Fibroblast of lung (primary cell): ENCODE measurements at regions not wholly inside any gene's neighbourhood (a gene's known extent, or its start where the extent isn't known, plus 50 kb on each side); places are given as distances from the start of the nearest gene placed in this dataset.
"Not testable (repeated sequence)": the region's sequence is repeated elsewhere in the genome, so short reads cannot be mapped to it uniquely, and the experiment has no call there.

ENCODE experiments used
- DNase-seq, 2 donors: peaks; one replicate each; pipeline versions ENCODE4 v3.0.0 to v3.0.0-alpha.2; 2010; ENCODE audit warnings: low read depth in 2 of 2
- H2AFZ ChIP-seq: 2 replicates; pipeline ENCODE4 v1.5.1; 2012; ENCODE audit warnings: low read length, control low read depth, inconsistent platforms
- H3K27ac ChIP-seq: 2 replicates; pipeline ENCODE4 v1.5.1; 2011; ENCODE audit warnings: low read length, control low read depth; ENCODE audit not compliant: insufficient read depth
- H3K27me3 ChIP-seq: 2 replicates; pipeline ENCODE4 v1.5.1; 2011; ENCODE audit warnings: mild to moderate bottlenecking, low read length; ENCODE audit not compliant: control insufficient read depth, insufficient read depth
- H3K36me3 ChIP-seq: 2 replicates; pipeline ENCODE4 v1.5.1; 2011; ENCODE audit warnings: low read length; ENCODE audit not compliant: control insufficient read depth, insufficient read depth
- H3K4me1 ChIP-seq: 2 replicates; pipeline ENCODE4 v1.5.1; 2011; ENCODE audit warnings: low read length; ENCODE audit not compliant: control insufficient read depth, insufficient read depth; ENCODE audit errors: extremely low read depth
- H3K4me2 ChIP-seq: 2 replicates; pipeline ENCODE4 v1.5.1; 2011; ENCODE audit warnings: low read length, control low read depth; ENCODE audit not compliant: insufficient read depth; ENCODE audit errors: extremely low read depth
- H3K4me3 ChIP-seq, 4 experiments: fragments of 200-600 bp in 1 of 4; sonication (generic) in 1 of 4; replicated peaks in 1 of 4; 2 replicates each; pipeline ENCODE4 v1.5.1; 2011 to 2016; ENCODE audit warnings: low read length in 4 of 4, low read depth in 3 of 4, mild to moderate bottlenecking in 3 of 4, control low read depth in 2 of 4, inconsistent platforms in 1 of 4, mixed read lengths in 1 of 4; ENCODE audit not compliant: insufficient read depth in 1 of 4; ENCODE audit errors: control extremely low read depth in 1 of 4
- H3K79me2 ChIP-seq: 2 replicates; pipeline ENCODE4 v1.5.1; 2012; ENCODE audit warnings: mild to moderate bottlenecking, low read length, inconsistent platforms; ENCODE audit not compliant: control insufficient read depth, insufficient read depth
- H3K9ac ChIP-seq: 2 replicates; pipeline ENCODE4 v1.5.1; 2011; ENCODE audit warnings: mild to moderate bottlenecking, low read length, control low read depth; ENCODE audit not compliant: insufficient read depth
- H3K9me3 ChIP-seq: 2 replicates; pipeline ENCODE4 v1.5.1; 2012; ENCODE audit warnings: low read depth, low read length; ENCODE audit not compliant: control insufficient read depth, insufficient read depth
- H4K20me1 ChIP-seq: 2 replicates; pipeline ENCODE4 v1.5.1; 2011; ENCODE audit warnings: low read length; ENCODE audit not compliant: control insufficient read depth, insufficient read depth; ENCODE audit errors: extremely low read depth
- CTCF ChIP-seq, 2 donors: IDR thresholded peaks in 1 of 2; conservative IDR thresholded peaks in 1 of 2; 1 replicate in 1 of 2; 2 replicates in 1 of 2; pipeline ENCODE4 v1.5.1; 2011 to 2012; ENCODE audit warnings: low read length in 2 of 2, control low read depth in 1 of 2, inconsistent platforms in 1 of 2, low read depth in 1 of 2, mild to moderate bottlenecking in 1 of 2
- EZH2 ChIP-seq: IDR thresholded peaks from 2 replicates; pipeline ENCODE4 v1.5.1; 2012; ENCODE audit warnings: low read length, control low read depth, mild to moderate bottlenecking; ENCODE audit errors: missing control alignments

DNA sequence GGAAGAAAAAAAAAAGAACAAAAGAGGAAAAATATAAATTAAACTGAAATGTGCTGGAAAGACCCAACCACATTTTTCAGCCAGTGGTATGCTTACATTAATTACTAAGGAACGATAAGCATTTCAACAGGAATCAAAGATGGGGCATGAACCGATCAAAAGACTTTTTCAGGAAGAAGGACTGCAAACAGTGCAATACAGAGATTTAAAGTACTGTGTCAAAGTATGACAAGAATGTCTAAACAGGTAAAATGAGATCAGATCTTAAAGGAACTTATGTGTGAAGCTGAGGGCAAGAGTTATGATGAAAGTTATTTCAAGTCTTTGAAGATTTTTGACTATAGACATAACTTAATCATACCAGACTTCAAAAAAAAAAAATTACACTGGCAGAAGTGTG is 1761.8 kb downstream of the SLITRK5 start:
- Histone ChIP-seq H2AFZ (no peak overlapping the region), H3K27me3 (no peaks in the 10 kb centered on the region), H3K36me3 (no peaks in the 10 kb centered on the region), H3K4me2 (no peak overlapping the region), H3K9ac (no peak overlapping the region), H3K79me2 (no peaks in the 10 kb centered on the region), H4K20me1 (no peaks in the 10 kb centered on the region), H3K4me1 (no peaks in the 10 kb centered on the region), H3K4me3 (no peak overlapping the region), H3K27ac (no peak overlapping the region), H3K9me3 (no peaks in the 10 kb centered on the region)
- TF ChIP-seq CTCF (conservative IDR thresholded peaks at IDR 0.05 in 1 of 2, IDR thresholded peaks at IDR 0.05 in 1 of 2; ENCODE audit: low read depth in 1 of 2, low read length in 2 of 2) (no peak), EZH2 (no peak)
- peak in 1 of 2 donors; percentile 4 for DNase-seq

DNA sequence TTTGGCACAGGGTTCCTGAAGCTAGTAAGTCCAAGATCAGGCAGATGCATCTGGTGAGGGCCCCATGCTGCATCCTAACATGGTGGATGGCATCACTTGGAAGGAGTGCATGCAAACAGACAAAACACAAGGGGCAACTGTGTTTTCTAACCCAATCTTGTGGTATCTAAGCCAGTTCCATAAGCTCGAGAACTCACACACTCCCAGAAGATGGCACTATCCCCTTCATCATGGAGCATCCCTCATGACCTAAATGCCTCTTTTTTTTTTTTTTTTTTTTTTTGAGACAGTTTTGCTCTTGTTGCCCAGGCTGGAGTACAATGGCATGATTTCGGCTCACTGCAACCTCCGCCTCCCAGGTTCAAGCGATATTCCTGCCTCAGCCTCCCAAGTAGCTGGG is 1763.5 kb downstream of the SLITRK5 start:
- not testable (repeated sequence) for H3K4me2 ChIP-seq, H3K36me3 ChIP-seq, H3K4me1 ChIP-seq, H3K9ac ChIP-seq, H3K9me3 ChIP-seq, H2AFZ ChIP-seq, H3K27ac ChIP-seq, H3K4me3 ChIP-seq, H4K20me1 ChIP-seq, H3K79me2 ChIP-seq, H3K27me3 ChIP-seq
- peak; percentile 18 to 26 for DNase-seq
- TF ChIP-seq CTCF (conservative IDR thresholded peaks at IDR 0.05 in 1 of 2, IDR thresholded peaks at IDR 0.05 in 1 of 2; ENCODE audit: low read depth in 1 of 2, low read length in 2 of 2), result peak in 1 of 2 donors; percentile 3

- H2AFZ ChIP-seq, result no peak overlapping the region
- TF ChIP-seq CTCF (conservative IDR thresholded peaks at IDR 0.05 in 1 of 2, IDR thresholded peaks at IDR 0.05 in 1 of 2; ENCODE audit: low read depth in 1 of 2, low read length in 2 of 2) (no peak), EZH2 (no peak)
- no peaks in the 10 kb centered on the region for H3K27me3 ChIP-seq
- H3K79me2 ChIP-seq, result no peaks in the 10 kb centered on the region
- H3K4me1 ChIP-seq, result no peaks in the 10 kb centered on the region
- H3K9ac ChIP-seq, result no peak overlapping the region
- no peak overlapping the region for H3K4me3 ChIP-seq
- H3K27ac ChIP-seq, result no peak overlapping the region
- DNase-seq, result no peak
- no peaks in the 10 kb centered on the region for H3K36me3 ChIP-seq
- H4K20me1 ChIP-seq, result no peaks in the 10 kb centered on the region
- H3K9me3 ChIP-seq, result no peaks in the 10 kb centered on the region
- H3K4me2 ChIP-seq, result no peak overlapping the region
Measured at GRCh38 chr13:89454681-89455080, 1783.5 kb downstream of the SLITRK5 start.
